ENCODE measurements at regions not wholly inside any gene's neighbourhood (a gene's known extent, or its start where the extent isn't known, plus 50 kb on each side); places are given as distances from the start of the nearest gene placed in this dataset.

GRCh38 chr3:22587446-22587845, 615.7 kb upstream of the UBE2E2 start:
- TF ChIP-seq CTCF (IDR thresholded peaks at IDR 0.05) (no peak), POLR2AphosphoS5 (IDR thresholded peaks at IDR 0.05) (no peak), EP300 (IDR thresholded peaks at IDR 0.05) (no peak)

Data from gastroesophageal sphincter (tissue), 3 donors.